ENCODE measurements at regions not wholly inside any gene's neighbourhood (a gene's known extent, or its start where the extent isn't known, plus 50 kb on each side); places are given as distances from the start of the nearest gene placed in this dataset.
A peak's percentile ranks its signal among the peaks of the same experiment; 100 is the strongest.

GRCh38 chr11:45073685-45074141 is 72.7 kb upstream of the PRDM11 start:
- peaks cover 11% of the 10 kb centered on the region for H3K4me1 Mint-ChIP-seq (ENCODE audit: low read depth)
- H3K27me3 Mint-ChIP-seq (ENCODE audit: low read depth): peaks cover 5% of the 10 kb centered on the region
- DNase-seq (ENCODE audit: low spot score): no peak
- TF ChIP-seq CTCF (IDR thresholded peaks at IDR 0.05): no peak
- no peak overlapping the region for H3K4me3 Mint-ChIP-seq (ENCODE audit: unreplicated experiment)
- no peaks in the 10 kb centered on the region for H3K36me3 Mint-ChIP-seq (ENCODE audit: low read depth)
- no peaks in the 10 kb centered on the region for H3K9me3 Mint-ChIP-seq (ENCODE audit: low read depth)
- H3K27ac Mint-ChIP-seq (ENCODE audit: unreplicated experiment): no peak overlapping the region

- Mint-ChIP-seq H3K27me3 (ENCODE audit: low read depth) (peaks cover 5% of the 10 kb centered on the region), H3K27ac (ENCODE audit: unreplicated experiment) (no peak overlapping the region), H3K9me3 (ENCODE audit: low read depth) (no peaks in the 10 kb centered on the region), H3K4me3 (ENCODE audit: unreplicated experiment) (no peak overlapping the region), H3K36me3 (ENCODE audit: low read depth) (no peaks in the 10 kb centered on the region), H3K4me1 (ENCODE audit: low read depth) (peaks cover 15% of the 10 kb centered on the region)
- no peak for TF ChIP-seq CTCF (IDR thresholded peaks at IDR 0.05)
- DNase-seq (ENCODE audit: low spot score): no peak
These were observed 70.9 kb upstream of the PRDM11 start for GRCh38 chr11:45075519-45075918.

- no peak overlapping the region for H3K27ac Mint-ChIP-seq (ENCODE audit: unreplicated experiment)
- H3K4me3 Mint-ChIP-seq (ENCODE audit: unreplicated experiment): no peak overlapping the region
- TF ChIP-seq CTCF (IDR thresholded peaks at IDR 0.05): no peak
These were observed 70.5 kb upstream of the PRDM11 start for GRCh38 chr11:45075952-45076351.

GRCh38 chr11:45076761-45077160 is 69.7 kb upstream of the PRDM11 start:
- no peaks in the 10 kb centered on the region for H3K9me3 Mint-ChIP-seq (ENCODE audit: low read depth)
- no peak for TF ChIP-seq CTCF (IDR thresholded peaks at IDR 0.05)
- DNase-seq (ENCODE audit: low spot score): no peak
- H3K4me1 Mint-ChIP-seq (ENCODE audit: low read depth): peaks cover 8% of the 10 kb centered on the region
- H3K27me3 Mint-ChIP-seq (ENCODE audit: low read depth): peaks cover 5% of the 10 kb centered on the region
- no peak overlapping the region for H3K27ac Mint-ChIP-seq (ENCODE audit: unreplicated experiment)
- H3K4me3 Mint-ChIP-seq (ENCODE audit: unreplicated experiment): no peak overlapping the region
- H3K36me3 Mint-ChIP-seq (ENCODE audit: low read depth): no peaks in the 10 kb centered on the region

More at GRCh38 chr11:45075952-45076351, 70.5 kb upstream of the PRDM11 start:
- H3K9me3 Mint-ChIP-seq (ENCODE audit: low read depth): no peaks in the 10 kb centered on the region
- H3K27me3 Mint-ChIP-seq (ENCODE audit: low read depth): peaks cover 5% of the 10 kb centered on the region
- no peaks in the 10 kb centered on the region for H3K36me3 Mint-ChIP-seq (ENCODE audit: low read depth)
- no peak for DNase-seq (ENCODE audit: low spot score)
- peaks cover 14% of the 10 kb centered on the region for H3K4me1 Mint-ChIP-seq (ENCODE audit: low read depth)

- TF ChIP-seq CTCF (IDR thresholded peaks at IDR 0.05): no peak
- H3K27me3 Mint-ChIP-seq (ENCODE audit: low read depth): peaks cover 3% of the 10 kb centered on the region
- peaks cover 12% of the 10 kb centered on the region for H3K4me1 Mint-ChIP-seq (ENCODE audit: low read depth)
- no peak for DNase-seq (ENCODE audit: low spot score)
- no peaks in the 10 kb centered on the region for H3K36me3 Mint-ChIP-seq (ENCODE audit: low read depth)
- H3K4me3 Mint-ChIP-seq (ENCODE audit: unreplicated experiment): no peak overlapping the region
- H3K27ac Mint-ChIP-seq (ENCODE audit: unreplicated experiment): peak overlapping the region; percentile 36
- H3K9me3 Mint-ChIP-seq (ENCODE audit: low read depth): no peaks in the 10 kb centered on the region
These were observed 68.0 kb upstream of the PRDM11 start for GRCh38 chr11:45078236-45079074.
